ENCODE measurements at regions not wholly inside any gene's neighbourhood (a gene's known extent, or its start where the extent isn't known, plus 50 kb on each side); places are given as distances from the start of the nearest gene placed in this dataset.

- TF ChIP-seq EZH2 (IDR thresholded peaks at IDR 0.05; ENCODE audit: borderline replicate concordance, low read length), result no peak
- TF ChIP-seq CTCF (conservative IDR thresholded peaks at IDR 0.05 in 1 of 2, IDR thresholded peaks at IDR 0.05 in 1 of 2; ENCODE audit: extremely low read depth in 1 of 2, insufficient read depth in 1 of 2, low read depth in 1 of 2, low read length in 2 of 2), result no peak
Observed at GRCh38 chr13:110978390-110978789, 63.5 kb upstream of the ANKRD10 start.
